ENCODE measurements at regions not wholly inside any gene's neighbourhood (a gene's known extent, or its start where the extent isn't known, plus 50 kb on each side); places are given as distances from the start of the nearest gene placed in this dataset.

GRCh38 chr9:13487936-13488335, 208.4 kb upstream of the MPDZ start:
- H2AFZ ChIP-seq (ENCODE audit: low read length), result no peak overlapping the region
- intact Hi-C loops (cut with micrococcal nuclease; ENCODE audit: unreplicated experiment), result no loop called here
- H3K9me3 ChIP-seq (ENCODE audit: low read length), result no peaks in the 10 kb centered on the region
- POLR2A ChIA-PET, result no interaction called here
- CTCF ChIA-PET (ENCODE audit: unreplicated experiment), result no interaction called here
- DNase-seq (ENCODE audit: low spot score), result no peak
- no peak overlapping the region for H3K4me2 ChIP-seq (ENCODE audit: low read length)
- no peaks in the 10 kb centered on the region for H3K79me2 ChIP-seq (ENCODE audit: insufficient read depth, low read depth, low read length)
- no peaks in the 10 kb centered on the region for H3K4me1 ChIP-seq (ENCODE audit: insufficient read depth, low read length, poor library complexity, severe bottlenecking)
- H3K27ac ChIP-seq (ENCODE audit: low read depth, low read length, poor library complexity, severe bottlenecking), result no peak overlapping the region
- H4K20me1 ChIP-seq (ENCODE audit: insufficient read depth, low read length), result no peaks in the 10 kb centered on the region
- H3K36me3 ChIP-seq (ENCODE audit: insufficient read depth, low read length), result no peaks in the 10 kb centered on the region
- BruUV-seq (replicated peaks), result no TSS peak
- H3K9me2 ChIP-seq (ENCODE audit: insufficient read depth, low read length), result no peaks in the 10 kb centered on the region
- TF ChIP-seq EZH2phosphoT487 (IDR thresholded peaks at IDR 0.05; ENCODE audit: borderline replicate concordance, low read depth, low read length), result no peak
- H3K4me3 ChIP-seq (ENCODE audit: low read depth, low read length, poor library complexity, severe bottlenecking), result no peak overlapping the region

GRCh38 chr9:13487498-13487897, 208.0 kb upstream of the MPDZ start:
- no peak overlapping the region for H3K27ac ChIP-seq (ENCODE audit: low read depth, low read length, poor library complexity, severe bottlenecking)
- H3K4me3 ChIP-seq (ENCODE audit: low read depth, low read length, poor library complexity, severe bottlenecking), result no peak overlapping the region
- no TSS peak for BruUV-seq (replicated peaks)
- no peaks in the 10 kb centered on the region for H4K20me1 ChIP-seq (ENCODE audit: insufficient read depth, low read length)
- CTCF ChIA-PET (ENCODE audit: unreplicated experiment), result no interaction called here
- H3K4me1 ChIP-seq (ENCODE audit: insufficient read depth, low read length, poor library complexity, severe bottlenecking), result no peaks in the 10 kb centered on the region
- DNase-seq (ENCODE audit: low spot score), result no peak
- no peaks in the 10 kb centered on the region for H3K9me2 ChIP-seq (ENCODE audit: insufficient read depth, low read length)
- TF ChIP-seq, protein P1, sequence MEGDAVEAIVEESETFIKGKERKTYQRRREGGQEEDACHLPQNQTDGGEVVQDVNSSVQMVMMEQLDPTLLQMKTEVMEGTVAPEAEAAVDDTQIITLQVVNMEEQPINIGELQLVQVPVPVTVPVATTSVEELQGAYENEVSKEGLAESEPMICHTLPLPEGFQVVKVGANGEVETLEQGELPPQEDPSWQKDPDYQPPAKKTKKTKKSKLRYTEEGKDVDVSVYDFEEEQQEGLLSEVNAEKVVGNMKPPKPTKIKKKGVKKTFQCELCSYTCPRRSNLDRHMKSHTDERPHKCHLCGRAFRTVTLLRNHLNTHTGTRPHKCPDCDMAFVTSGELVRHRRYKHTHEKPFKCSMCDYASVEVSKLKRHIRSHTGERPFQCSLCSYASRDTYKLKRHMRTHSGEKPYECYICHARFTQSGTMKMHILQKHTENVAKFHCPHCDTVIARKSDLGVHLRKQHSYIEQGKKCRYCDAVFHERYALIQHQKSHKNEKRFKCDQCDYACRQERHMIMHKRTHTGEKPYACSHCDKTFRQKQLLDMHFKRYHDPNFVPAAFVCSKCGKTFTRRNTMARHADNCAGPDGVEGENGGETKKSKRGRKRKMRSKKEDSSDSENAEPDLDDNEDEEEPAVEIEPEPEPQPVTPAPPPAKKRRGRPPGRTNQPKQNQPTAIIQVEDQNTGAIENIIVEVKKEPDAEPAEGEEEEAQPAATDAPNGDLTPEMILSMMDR (conservative IDR thresholded peaks at IDR 0.05; ENCODE audit: low read length), result no peak
- TF ChIP-seq EZH2phosphoT487 (IDR thresholded peaks at IDR 0.05; ENCODE audit: borderline replicate concordance, low read depth, low read length), result no peak
- no peaks in the 10 kb centered on the region for H3K36me3 ChIP-seq (ENCODE audit: insufficient read depth, low read length)
- no peaks in the 10 kb centered on the region for H3K9me3 ChIP-seq (ENCODE audit: low read length)
- intact Hi-C loops (cut with micrococcal nuclease; ENCODE audit: unreplicated experiment), result no loop called here
- POLR2A ChIA-PET, result interaction anchor here (0.7 kb wide), 1 partner anchor 187 kb away, joined by 3 read pairs; no protein-coding TSS in a partner anchor
- no peaks in the 10 kb centered on the region for H3K79me2 ChIP-seq (ENCODE audit: insufficient read depth, low read depth, low read length)
- H3K4me2 ChIP-seq (ENCODE audit: low read length), result no peak overlapping the region
- no peak overlapping the region for H2AFZ ChIP-seq (ENCODE audit: low read length)

GRCh38 chr9:13487071-13487470, 207.6 kb upstream of the MPDZ start:
- TF ChIP-seq, protein P1 (conservative IDR thresholded peaks at IDR 0.05; ENCODE audit: low read length), result no peak
- TF ChIP-seq EZH2phosphoT487 (IDR thresholded peaks at IDR 0.05; ENCODE audit: borderline replicate concordance, low read depth, low read length), result no peak

More at GRCh38 chr9:13487071-13487470, 207.6 kb upstream of the MPDZ start:
- Histone ChIP-seq H3K27ac (ENCODE audit: low read depth, low read length, poor library complexity, severe bottlenecking) (no peak overlapping the region), H3K4me2 (ENCODE audit: low read length) (no peak overlapping the region), H4K20me1 (ENCODE audit: insufficient read depth, low read length) (no peaks in the 10 kb centered on the region), H3K79me2 (ENCODE audit: insufficient read depth, low read depth, low read length) (no peaks in the 10 kb centered on the region), H3K36me3 (ENCODE audit: insufficient read depth, low read length) (no peaks in the 10 kb centered on the region), H3K4me3 (ENCODE audit: low read depth, low read length, poor library complexity, severe bottlenecking) (no peak overlapping the region), H3K9me3 (ENCODE audit: low read length) (no peaks in the 10 kb centered on the region), H3K9me2 (ENCODE audit: insufficient read depth, low read length) (no peaks in the 10 kb centered on the region), H2AFZ (ENCODE audit: low read length) (no peak overlapping the region), H3K4me1 (ENCODE audit: insufficient read depth, low read length, poor library complexity, severe bottlenecking) (no peaks in the 10 kb centered on the region)
- intact Hi-C loops (cut with micrococcal nuclease; ENCODE audit: unreplicated experiment), result no loop called here
- ChIA-PET POLR2A (interaction anchor here (0.7 kb wide), 1 partner anchor 187 kb away, joined by 3 read pairs; no protein-coding TSS in a partner anchor), CTCF (ENCODE audit: unreplicated experiment) (no interaction called here)
- BruUV-seq (replicated peaks), result no TSS peak
- DNase-seq (ENCODE audit: low spot score), result no peak

Data from OCI-LY7 (cell line).